Astrocyte of the cerebellum (primary cell): ENCODE measurements at regions not wholly inside any gene's neighbourhood (a gene's known extent, or its start where the extent isn't known, plus 50 kb on each side); places are given as distances from the start of the nearest gene placed in this dataset.
"Not testable (repeated sequence)": the region's sequence is repeated elsewhere in the genome, so short reads cannot be mapped to it uniquely, and the experiment has no call there.

Experiments used
- DNase-seq: peaks from one replicate; pipeline ENCODE4 v3.0.0-alpha.2; 2011; ENCODE audit warnings: low read depth
- H3K4me3 ChIP-seq: 2 replicates; pipeline ENCODE4 v1.5.1; 2011; ENCODE audit warnings: mild to moderate bottlenecking, low read depth, low read length, moderate library complexity
- in situ Hi-C: cut with HindIII; loops from 2 replicates; pipeline ENCODE4 v1.10.0; 2017; ENCODE audit warnings: low sequenced_read_pairs
- TF ChIP-seq, protein P1 (sequence below): IDR thresholded peaks from 2 replicates; pipeline ENCODE4 v1.5.1; 2012; ENCODE audit warnings: low read length, low read depth, moderate library complexity, mild to moderate bottlenecking; ENCODE audit errors: missing control alignments

DNA sequence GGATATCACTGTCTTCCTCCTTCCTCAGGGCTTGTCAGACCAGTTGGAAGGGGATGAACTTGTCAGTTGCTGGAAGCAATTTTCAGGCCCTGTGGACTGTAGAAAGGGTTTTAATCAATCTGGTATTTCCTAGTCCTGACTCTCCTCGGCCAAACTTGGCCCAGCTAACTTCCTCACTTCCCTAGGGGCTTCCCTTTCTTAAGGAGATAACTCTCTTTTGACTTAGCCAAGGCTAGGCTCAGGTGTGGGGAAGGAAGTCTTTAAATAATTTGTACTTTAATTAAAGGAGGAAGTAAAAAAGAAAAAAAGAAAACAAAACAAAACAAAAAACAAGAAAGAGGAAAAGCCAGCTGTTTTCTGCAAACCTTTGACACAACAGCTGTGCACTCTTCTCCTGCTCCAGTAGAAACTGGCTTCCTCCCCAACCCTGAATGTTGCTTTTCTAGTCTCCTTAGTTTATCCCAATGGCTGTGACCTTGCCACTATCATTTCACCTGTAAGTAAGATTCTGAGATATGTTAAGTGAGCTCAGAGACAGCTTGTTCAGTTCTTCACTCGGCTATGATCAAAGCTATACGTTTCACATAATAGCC, 53.0 kb upstream of the ST3GAL6 start:
- H3K4me3 ChIP-seq = no peak overlapping the region
- in situ Hi-C loops = no loop called here
- TF ChIP-seq, protein P1, sequence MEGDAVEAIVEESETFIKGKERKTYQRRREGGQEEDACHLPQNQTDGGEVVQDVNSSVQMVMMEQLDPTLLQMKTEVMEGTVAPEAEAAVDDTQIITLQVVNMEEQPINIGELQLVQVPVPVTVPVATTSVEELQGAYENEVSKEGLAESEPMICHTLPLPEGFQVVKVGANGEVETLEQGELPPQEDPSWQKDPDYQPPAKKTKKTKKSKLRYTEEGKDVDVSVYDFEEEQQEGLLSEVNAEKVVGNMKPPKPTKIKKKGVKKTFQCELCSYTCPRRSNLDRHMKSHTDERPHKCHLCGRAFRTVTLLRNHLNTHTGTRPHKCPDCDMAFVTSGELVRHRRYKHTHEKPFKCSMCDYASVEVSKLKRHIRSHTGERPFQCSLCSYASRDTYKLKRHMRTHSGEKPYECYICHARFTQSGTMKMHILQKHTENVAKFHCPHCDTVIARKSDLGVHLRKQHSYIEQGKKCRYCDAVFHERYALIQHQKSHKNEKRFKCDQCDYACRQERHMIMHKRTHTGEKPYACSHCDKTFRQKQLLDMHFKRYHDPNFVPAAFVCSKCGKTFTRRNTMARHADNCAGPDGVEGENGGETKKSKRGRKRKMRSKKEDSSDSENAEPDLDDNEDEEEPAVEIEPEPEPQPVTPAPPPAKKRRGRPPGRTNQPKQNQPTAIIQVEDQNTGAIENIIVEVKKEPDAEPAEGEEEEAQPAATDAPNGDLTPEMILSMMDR = no peak

DNA sequence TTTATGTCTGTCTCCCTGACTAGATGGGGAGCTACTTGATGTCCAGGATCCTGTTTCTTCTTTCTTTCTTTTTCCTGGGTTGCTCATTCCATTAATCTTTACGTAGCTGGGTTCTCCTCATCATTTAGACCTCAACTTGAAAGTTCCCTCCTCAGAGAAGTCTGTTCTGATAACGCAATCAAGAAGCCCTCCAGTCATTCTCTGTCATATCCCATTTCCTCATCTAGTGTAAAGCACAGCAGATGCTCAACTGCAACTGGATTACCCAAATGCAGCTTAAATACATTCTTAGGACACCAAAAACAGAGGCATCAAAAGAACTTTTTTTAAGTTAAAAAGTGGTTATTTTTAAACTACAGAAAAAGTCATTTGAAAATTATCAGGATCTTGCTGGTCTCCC, 51.7 kb upstream of the ST3GAL6 start:
- in situ Hi-C loops = no loop called here

More for the DNA sequence above, 53.0 kb upstream of the ST3GAL6 start:
- no peak for DNase-seq

DNA sequence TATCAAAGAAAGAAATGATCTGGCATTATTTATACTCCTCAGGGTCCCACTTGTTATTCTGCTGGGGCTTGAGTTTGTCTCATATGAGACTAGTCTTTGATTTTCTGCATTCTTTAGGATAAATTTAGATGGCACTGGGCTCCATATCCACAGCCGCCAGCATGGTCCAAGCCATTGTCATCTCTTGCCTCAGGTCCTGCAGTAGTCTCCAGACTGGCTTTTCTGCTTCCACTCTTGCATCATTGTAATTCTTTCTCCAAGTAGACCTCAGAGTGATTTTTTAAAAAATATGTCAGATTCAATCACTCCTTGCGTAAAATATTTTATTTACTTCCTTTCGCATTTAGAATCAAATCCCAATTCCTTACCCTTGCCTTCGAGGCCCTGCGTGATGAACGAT, 50.4 kb upstream of the ST3GAL6 start:
- no peak for DNase-seq
- TF ChIP-seq, protein P1 = no peak
- no peak overlapping the region for H3K4me3 ChIP-seq
- in situ Hi-C loops = no loop called here

More for the DNA sequence above, 51.7 kb upstream of the ST3GAL6 start:
- TF ChIP-seq, protein P1 = no peak
- no peak for DNase-seq
- no peak overlapping the region for H3K4me3 ChIP-seq

DNA sequence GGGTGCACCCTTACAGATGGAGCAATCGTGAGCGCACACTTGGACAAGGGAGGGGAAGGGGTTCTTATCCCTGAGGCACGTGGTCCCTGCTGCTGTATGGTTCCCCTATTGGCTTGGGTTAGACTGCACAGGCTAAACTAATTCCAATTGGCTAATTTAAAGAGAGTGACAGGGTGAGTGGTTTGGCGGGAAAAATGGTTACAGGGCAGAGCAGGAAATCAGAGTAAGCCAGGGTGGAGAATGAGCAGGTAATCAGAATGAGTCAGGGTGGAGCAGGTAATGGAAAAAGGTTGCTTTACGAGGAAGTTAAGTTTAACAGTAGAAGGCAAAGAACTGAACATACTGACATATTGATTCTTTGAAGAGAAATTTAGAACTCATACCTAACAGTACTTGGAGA, 49.8 kb upstream of the ST3GAL6 start:
- in situ Hi-C loops, DNase-seq, H3K4me3 ChIP-seq: not testable (repeated sequence)
